Stomach (tissue), 8 donors: ENCODE measurements at regions not wholly inside any gene's neighbourhood (a gene's known extent, or its start where the extent isn't known, plus 50 kb on each side); places are given as distances from the start of the nearest gene placed in this dataset.

Experiments
- DNase-seq, 2 donors: peaks; one replicate each; pipeline versions ENCODE4 v3.0.0 to v3.0.0-alpha.2; 2013 to 2019
- H3K27ac ChIP-seq, 5 donors: fragments of 200-600 bp in 4 of 5; sonication (generic) in 4 of 5; one replicate each; pipeline ENCODE4 v1.5.1; 2013 to 2019; ENCODE audit warnings: mild to moderate bottlenecking in 1 of 5, moderate library complexity in 1 of 5
- H3K27me3 ChIP-seq, 3 donors: fragments of 200-600 bp; sonication (generic); one replicate each; pipeline ENCODE4 v1.5.1; 2017 to 2019; ENCODE audit warnings: mixed run types in 1 of 3
- H3K36me3 ChIP-seq, 4 donors: fragments of 200-600 bp; sonication (generic); 1 replicate in 3 of 4; 2 replicates in 1 of 4; pipeline ENCODE4 v1.5.1; 2016 to 2019
- H3K4me1 ChIP-seq, 4 donors: fragments of 200-600 bp; sonication (generic); one replicate each; pipeline ENCODE4 v1.5.1; 2016 to 2019
- H3K4me3 ChIP-seq, 4 donors: fragments of 200-600 bp; sonication (generic) in 3 of 4; one replicate each; pipeline ENCODE4 v1.5.1; 2016 to 2019; ENCODE audit warnings: mild to moderate bottlenecking in 1 of 4
- H3K9me3 ChIP-seq, 4 donors: fragments of 200-600 bp; sonication (generic); one replicate each; pipeline ENCODE4 v1.5.1; 2016 to 2019
- EP300 ChIP-seq: sonication (generic); formaldehyde crosslinking; IDR thresholded peaks from one replicate; pipeline ENCODE4 v1.6.1; 2017; ENCODE audit warnings: antibody characterized with exemption
- POLR2A ChIP-seq, 4 donors: fragments of 450-650 bp; IDR thresholded peaks; one replicate each; pipeline ENCODE4 v1.6.1; 2016; ENCODE audit warnings: antibody characterized with exemption in 4 of 4, control low read depth in 2 of 4, mild to moderate bottlenecking in 1 of 4, moderate library complexity in 1 of 4
- POLR2AphosphoS5 ChIP-seq, 3 donors: sonication (generic); formaldehyde crosslinking; IDR thresholded peaks; one replicate each; pipeline ENCODE4 v1.6.1; 2016; ENCODE audit warnings: antibody characterized with exemption in 3 of 3
- WGBS, 5 donors: extraction: QIAGEN DNeasy Blood & Tissue Kit in 3 of 5; methylation state at CpG; one replicate each; pipeline versions ENCODE4 v1.1.5 to v1.1.7; 2013 to 2018; 5-methylcytosine and 5-hydroxymethylcytosine counted together
- intact Hi-C: fragments of 100-400 bp; cut with DNase I; formaldehyde crosslinking; loops from one replicate; pipeline ENCODE4 v1.15.1; 2023; ENCODE audit warnings: low total_unique reads
- TF ChIP-seq, protein P1 (sequence below), 7 experiments: fragments of 450-650 bp in 4 of 7; fragments of 200-600 bp in 3 of 7; sonication (generic) in 3 of 7; IDR thresholded peaks; one replicate each; pipeline ENCODE4 v1.5.1; 2016 to 2019; ENCODE audit warnings: antibody characterized with exemption in 7 of 7, control low read depth in 2 of 7, mild to moderate bottlenecking in 1 of 7
- donor health status: healthy with polysubstance abuse.
- donor health status: Bipolar disorder and iron deficiency.
- donor health status: healthy.

- intact Hi-C loops: no loop called here
- TF ChIP-seq EP300 (no peak), POLR2AphosphoS5 (IDR thresholded peaks at IDR 0.05) (no peak), POLR2A (IDR thresholded peaks at IDR 0.05) (no peak)
- TF ChIP-seq, protein P1, sequence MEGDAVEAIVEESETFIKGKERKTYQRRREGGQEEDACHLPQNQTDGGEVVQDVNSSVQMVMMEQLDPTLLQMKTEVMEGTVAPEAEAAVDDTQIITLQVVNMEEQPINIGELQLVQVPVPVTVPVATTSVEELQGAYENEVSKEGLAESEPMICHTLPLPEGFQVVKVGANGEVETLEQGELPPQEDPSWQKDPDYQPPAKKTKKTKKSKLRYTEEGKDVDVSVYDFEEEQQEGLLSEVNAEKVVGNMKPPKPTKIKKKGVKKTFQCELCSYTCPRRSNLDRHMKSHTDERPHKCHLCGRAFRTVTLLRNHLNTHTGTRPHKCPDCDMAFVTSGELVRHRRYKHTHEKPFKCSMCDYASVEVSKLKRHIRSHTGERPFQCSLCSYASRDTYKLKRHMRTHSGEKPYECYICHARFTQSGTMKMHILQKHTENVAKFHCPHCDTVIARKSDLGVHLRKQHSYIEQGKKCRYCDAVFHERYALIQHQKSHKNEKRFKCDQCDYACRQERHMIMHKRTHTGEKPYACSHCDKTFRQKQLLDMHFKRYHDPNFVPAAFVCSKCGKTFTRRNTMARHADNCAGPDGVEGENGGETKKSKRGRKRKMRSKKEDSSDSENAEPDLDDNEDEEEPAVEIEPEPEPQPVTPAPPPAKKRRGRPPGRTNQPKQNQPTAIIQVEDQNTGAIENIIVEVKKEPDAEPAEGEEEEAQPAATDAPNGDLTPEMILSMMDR (IDR thresholded peaks at IDR 0.05): no peak
- no peaks in the 10 kb centered on the region for H3K27me3 ChIP-seq
These were observed 643.7 kb downstream of the BCOR start for GRCh38 chrX:39453889-39454621.

GRCh38 chrX:39456894-39457604 lies 640.7 kb downstream of the BCOR start:
- no peak for DNase-seq
- no peaks in the 10 kb centered on the region for H3K4me1 ChIP-seq
- peaks cover 0 to 27% (median 9%) of the 10 kb centered on the region in 4 donors for H3K9me3 ChIP-seq
- no peaks in the 10 kb centered on the region for H3K36me3 ChIP-seq
- TF ChIP-seq EP300 (no peak), POLR2AphosphoS5 (IDR thresholded peaks at IDR 0.05) (no peak), POLR2A (IDR thresholded peaks at IDR 0.05) (no peak)
- TF ChIP-seq, protein P1 (IDR thresholded peaks at IDR 0.05): no peak
- H3K4me3 ChIP-seq: no peak overlapping the region
- intact Hi-C loops: no loop called here
- WGBS, 5 donors: 54 to 64% (median 57%) methylated on average over 3 of the region's 3 CpGs
- H3K27ac ChIP-seq: no peak overlapping the region
- no peaks in the 10 kb centered on the region for H3K27me3 ChIP-seq

More at GRCh38 chrX:39453889-39454621, 643.7 kb downstream of the BCOR start:
- Histone ChIP-seq H3K27ac (no peak overlapping the region), H3K4me1 (no peaks in the 10 kb centered on the region), H3K4me3 (no peak overlapping the region), H3K36me3 (no peaks in the 10 kb centered on the region), H3K9me3 (peaks cover 0 to 26% (median 12%) of the 10 kb centered on the region in 4 donors)
- WGBS, 5 donors: 69 to 92% (median 72%) methylated on average over 3 to 5 of the region's 5 CpGs
- DNase-seq: peak in 1 of 2 donors; percentile 59

- H3K27ac ChIP-seq: no peak overlapping the region
- H3K4me1 ChIP-seq: no peaks in the 10 kb centered on the region
- peaks cover 0 to 27% (median 9%) of the 10 kb centered on the region in 4 donors for H3K9me3 ChIP-seq
- no peaks in the 10 kb centered on the region for H3K27me3 ChIP-seq
- intact Hi-C loops: no loop called here
- TF ChIP-seq EP300 (no peak), POLR2A (IDR thresholded peaks at IDR 0.05) (no peak), POLR2AphosphoS5 (IDR thresholded peaks at IDR 0.05) (no peak)
- TF ChIP-seq, protein P1 (IDR thresholded peaks at IDR 0.05): no peak
- no peak for DNase-seq
- WGBS, 5 donors: 67 to 87% (median 83%) methylated on average over 5 of the region's 5 CpGs
- no peaks in the 10 kb centered on the region for H3K36me3 ChIP-seq
- H3K4me3 ChIP-seq: no peak overlapping the region
These were observed 639.0 kb downstream of the BCOR start for GRCh38 chrX:39458779-39459178.

GRCh38 chrX:39459204-39459603 lies 638.6 kb downstream of the BCOR start:
- intact Hi-C loops: no loop called here
- no peak for DNase-seq
- TF ChIP-seq POLR2A (IDR thresholded peaks at IDR 0.05) (no peak), EP300 (no peak), POLR2AphosphoS5 (IDR thresholded peaks at IDR 0.05) (no peak)
- TF ChIP-seq, protein P1 (IDR thresholded peaks at IDR 0.05): no peak
- no peaks in the 10 kb centered on the region for H3K4me1 ChIP-seq
- H3K36me3 ChIP-seq: no peaks in the 10 kb centered on the region
- no peaks in the 10 kb centered on the region for H3K27me3 ChIP-seq
- H3K4me3 ChIP-seq: no peak overlapping the region
- H3K27ac ChIP-seq: no peak overlapping the region
- H3K9me3 ChIP-seq: peaks cover 0 to 24% (median 9%) of the 10 kb centered on the region in 4 donors
- WGBS, 5 donors: 46 to 71% (median 62%) methylated on average over 5 of the region's 5 CpGs
